PFSK-1 (cell line): ENCODE measurements at regions not wholly inside any gene's neighbourhood (a gene's known extent, or its start where the extent isn't known, plus 50 kb on each side); places are given as distances from the start of the nearest gene placed in this dataset.

Experiments
- FOXP2 ChIP-seq: optimal IDR thresholded peaks from 2 replicates; pipeline ENCODE3; 2011; ENCODE audit warnings: borderline replicate concordance, control low read depth, inconsistent platforms; ENCODE audit not compliant: insufficient read depth; ENCODE audit errors: extremely low read length, extremely low read depth
- POLR2AphosphoS5 ChIP-seq: IDR thresholded peaks from 2 replicates; pipeline ENCODE4 v1.6.1; 2012; ENCODE audit warnings: low read depth, mild to moderate bottlenecking, control low read depth, low read length, moderate library complexity
- REST ChIP-seq, 2 experiments: IDR thresholded peaks; 2 replicates each; pipeline versions ENCODE4 v1.6.1 to v1.8.0; 2011 to 2012; ENCODE audit warnings: low read depth in 2 of 2, low read length in 2 of 2, control low read depth in 1 of 2, inconsistent platforms in 1 of 2, mild to moderate bottlenecking in 1 of 2, moderate library complexity in 1 of 2; ENCODE audit not compliant: insufficient read depth in 1 of 2
- SIN3A ChIP-seq: IDR thresholded peaks from 2 replicates; pipeline ENCODE4 v1.6.1; 2012; ENCODE audit warnings: mild to moderate bottlenecking, low read length, moderate library complexity, borderline replicate concordance; ENCODE audit not compliant: insufficient read depth
- TAF1 ChIP-seq: IDR thresholded peaks from 2 replicates; pipeline ENCODE4 v1.6.1; 2012; ENCODE audit warnings: low read length, control low read depth, borderline replicate concordance; ENCODE audit not compliant: insufficient read depth

GRCh38 chr2:103743195-103743594, 981.4 kb downstream of the TMEM182 start:
- TF ChIP-seq FOXP2 (no peak), POLR2AphosphoS5 (no peak), SIN3A (no peak), REST (IDR thresholded peaks at IDR 0.05; ENCODE audit: insufficient read depth in 1 of 2, low read depth in 2 of 2, low read length in 2 of 2) (no peak), TAF1 (no peak)

- TF ChIP-seq FOXP2 = no peak
- no peak for TF ChIP-seq POLR2AphosphoS5
- no peak for TF ChIP-seq SIN3A
These were observed 992.7 kb downstream of the TMEM182 start for GRCh38 chr2:103754530-103754929.

- TF ChIP-seq REST (IDR thresholded peaks at IDR 0.05; ENCODE audit: insufficient read depth in 1 of 2, low read depth in 2 of 2, low read length in 2 of 2) (no peak), TAF1 (no peak), FOXP2 (no peak), SIN3A (no peak), POLR2AphosphoS5 (no peak)
These were observed 1012.1 kb downstream of the TMEM182 start for GRCh38 chr2:103773884-103774283.

- TF ChIP-seq POLR2AphosphoS5 (no peak), REST (IDR thresholded peaks at IDR 0.05; ENCODE audit: insufficient read depth in 1 of 2, low read depth in 2 of 2, low read length in 2 of 2) (no peak), TAF1 (no peak), SIN3A (no peak), FOXP2 (no peak)
These were observed 1018.4 kb downstream of the TMEM182 start for GRCh38 chr2:103780088-103780702.

- TF ChIP-seq FOXP2 = no peak
- no peak for TF ChIP-seq SIN3A
- TF ChIP-seq TAF1 = no peak
- no peak for TF ChIP-seq POLR2AphosphoS5
- no peak for TF ChIP-seq REST (IDR thresholded peaks at IDR 0.05; ENCODE audit: insufficient read depth in 1 of 2, low read depth in 2 of 2, low read length in 2 of 2)
These were observed 1019.5 kb downstream of the TMEM182 start for GRCh38 chr2:103781313-103781712.
